SU-DHL-6 (cell line): ENCODE measurements at regions not wholly inside any gene's neighbourhood (a gene's known extent, or its start where the extent isn't known, plus 50 kb on each side); places are given as distances from the start of the nearest gene placed in this dataset.

Experiments used
- H2AFZ ChIP-seq: fragments of 200-600 bp; sonication (generic); 2 replicates; pipeline ENCODE4 v1.6.1; 2014; ENCODE audit warnings: low read depth, mild to moderate bottlenecking, moderate library complexity, mixed read lengths, antibody characterized with exemption, low read length; ENCODE audit not compliant: severe bottlenecking
- H3F3A ChIP-seq: fragments of 200-600 bp; shearing (Covaris generic); 2 replicates; pipeline ENCODE4 v1.6.0; 2016; ENCODE audit warnings: antibody characterized with exemption, mild to moderate bottlenecking; ENCODE audit not compliant: insufficient read depth
- H3K27ac ChIP-seq: fragments of 200-600 bp; sonication (generic); 2 replicates; pipeline ENCODE4 v1.5.1; 2016; ENCODE audit warnings: low read depth, mild to moderate bottlenecking, low read length, moderate library complexity, mixed read lengths
- H3K27me3 ChIP-seq: fragments of 200-600 bp; sonication (generic), shearing (Covaris generic); 2 replicates; pipeline ENCODE4 v1.6.0; 2014; ENCODE audit warnings: mild to moderate bottlenecking, low read length
- H3K36me3 ChIP-seq: fragments of 200-600 bp; sonication (generic); 2 replicates; pipeline ENCODE4 v1.6.1; 2014; ENCODE audit warnings: mild to moderate bottlenecking, low read length, mixed read lengths
- H3K4me2 ChIP-seq: fragments of 300-600, 200-600 bp; shearing (Covaris generic), sonication (generic); 2 replicates; pipeline ENCODE4 v1.6.0; 2014; ENCODE audit warnings: low read length, low read depth, mild to moderate bottlenecking; ENCODE audit not compliant: poor library complexity, severe bottlenecking
- H3K4me3 ChIP-seq: fragments of 200-600 bp; sonication (generic); 2 replicates; pipeline ENCODE4 v1.5.1; 2014; ENCODE audit warnings: antibody characterized with exemption, low read length, mild to moderate bottlenecking, mixed read lengths; ENCODE audit not compliant: insufficient read depth, poor library complexity, severe bottlenecking
- H3K79me2 ChIP-seq: fragments of 200-600 bp; sonication (generic); 2 replicates; pipeline ENCODE4 v1.6.1; 2014; ENCODE audit warnings: mild to moderate bottlenecking, low read length, moderate library complexity; ENCODE audit not compliant: insufficient read depth
- H3K9ac ChIP-seq: fragments of 200-600 bp; sonication (generic); 2 replicates; pipeline ENCODE4 v1.7.0; 2014; ENCODE audit warnings: mild to moderate bottlenecking, low read length
- H3K9me2 ChIP-seq: fragments of 200-600 bp; sonication (generic); replicated peaks from 2 replicates; pipeline ENCODE4 v1.6.1; 2014; ENCODE audit warnings: low read length; ENCODE audit not compliant: insufficient read depth
- H3K9me3 ChIP-seq: fragments of 200-600 bp; sonication (generic); 2 replicates; pipeline ENCODE4 v1.6.1; 2014; ENCODE audit warnings: low read length, mixed read lengths; ENCODE audit not compliant: insufficient read depth
- H4K20me1 ChIP-seq: fragments of 200-600 bp; sonication (generic); 2 replicates; pipeline ENCODE4 v1.6.1; 2014; ENCODE audit warnings: low read depth, mild to moderate bottlenecking, antibody characterized with exemption, low read length, moderate library complexity, mixed read lengths
- EZH2phosphoT487 ChIP-seq: fragments of 200-600 bp; sonication (generic), shearing (Covaris generic); conservative IDR thresholded peaks from 2 replicates; pipeline ENCODE4 v1.6.1; 2018; ENCODE audit warnings: mild to moderate bottlenecking, antibody characterized with exemption, low read length, moderate library complexity, mixed read lengths
- TF ChIP-seq, protein P1 (sequence below): fragments of 200-600 bp; sonication (generic); IDR thresholded peaks from one replicate; pipeline ENCODE4 v1.5.1; 2017; ENCODE audit warnings: antibody characterized with exemption, mild to moderate bottlenecking, low read length, moderate library complexity; ENCODE audit not compliant: insufficient read depth, poor library complexity, severe bottlenecking

DNA sequence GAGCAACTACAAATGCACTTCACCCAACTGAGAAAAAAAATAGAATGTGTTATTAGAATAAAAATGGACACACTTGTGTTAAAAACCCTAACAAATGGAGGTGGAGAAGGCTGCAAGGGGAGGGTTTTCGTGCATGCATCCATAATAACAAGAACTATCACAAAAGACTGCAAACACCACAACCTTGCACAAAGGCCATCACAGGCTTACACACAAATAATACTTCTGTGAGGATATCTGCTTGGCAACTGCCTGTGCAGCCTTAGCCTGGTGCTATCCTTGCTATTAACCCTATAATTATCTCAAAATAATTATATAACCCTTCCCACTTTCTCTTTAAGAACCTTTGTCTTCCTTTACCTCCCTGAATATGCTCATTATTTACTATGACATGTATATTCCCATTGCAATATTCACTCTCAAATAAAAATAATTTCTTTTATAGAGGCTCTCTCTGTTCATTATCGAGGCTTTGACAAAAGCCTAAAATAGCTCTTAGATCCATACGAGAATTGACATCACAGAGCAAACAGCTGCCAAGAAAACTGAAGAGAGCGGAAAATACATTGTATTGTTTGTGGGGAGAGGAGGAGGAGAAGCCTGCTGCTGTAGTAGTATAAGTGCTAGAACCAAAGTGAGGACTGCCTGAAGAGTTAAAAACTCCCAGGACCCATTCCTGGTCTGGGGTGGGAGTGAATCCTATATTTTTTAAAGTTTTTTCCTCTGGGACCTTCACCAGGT, 1768.7 kb downstream of the BRINP3 start:
- no peak for TF ChIP-seq EZH2phosphoT487
- TF ChIP-seq, protein P1, sequence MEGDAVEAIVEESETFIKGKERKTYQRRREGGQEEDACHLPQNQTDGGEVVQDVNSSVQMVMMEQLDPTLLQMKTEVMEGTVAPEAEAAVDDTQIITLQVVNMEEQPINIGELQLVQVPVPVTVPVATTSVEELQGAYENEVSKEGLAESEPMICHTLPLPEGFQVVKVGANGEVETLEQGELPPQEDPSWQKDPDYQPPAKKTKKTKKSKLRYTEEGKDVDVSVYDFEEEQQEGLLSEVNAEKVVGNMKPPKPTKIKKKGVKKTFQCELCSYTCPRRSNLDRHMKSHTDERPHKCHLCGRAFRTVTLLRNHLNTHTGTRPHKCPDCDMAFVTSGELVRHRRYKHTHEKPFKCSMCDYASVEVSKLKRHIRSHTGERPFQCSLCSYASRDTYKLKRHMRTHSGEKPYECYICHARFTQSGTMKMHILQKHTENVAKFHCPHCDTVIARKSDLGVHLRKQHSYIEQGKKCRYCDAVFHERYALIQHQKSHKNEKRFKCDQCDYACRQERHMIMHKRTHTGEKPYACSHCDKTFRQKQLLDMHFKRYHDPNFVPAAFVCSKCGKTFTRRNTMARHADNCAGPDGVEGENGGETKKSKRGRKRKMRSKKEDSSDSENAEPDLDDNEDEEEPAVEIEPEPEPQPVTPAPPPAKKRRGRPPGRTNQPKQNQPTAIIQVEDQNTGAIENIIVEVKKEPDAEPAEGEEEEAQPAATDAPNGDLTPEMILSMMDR, result no peak
- Histone ChIP-seq H3K4me2 (no peak overlapping the region), H3K27ac (no peak overlapping the region), H4K20me1 (no peaks in the 10 kb centered on the region), H3K79me2 (no peaks in the 10 kb centered on the region), H3K9me3 (no peaks in the 10 kb centered on the region), H3K9ac (no peak overlapping the region), H3F3A (no peaks in the 10 kb centered on the region), H2AFZ (no peak overlapping the region), H3K36me3 (no peaks in the 10 kb centered on the region), H3K9me2 (no peaks in the 10 kb centered on the region), H3K4me3 (no peak overlapping the region), H3K27me3 (no peaks in the 10 kb centered on the region)

GRCh38 chr1:188715566-188715965, 1762.1 kb downstream of the BRINP3 start:
- H3F3A ChIP-seq, result no peaks in the 10 kb centered on the region
- H3K27ac ChIP-seq, result no peak overlapping the region
- H2AFZ ChIP-seq, result no peak overlapping the region
- no peaks in the 10 kb centered on the region for H3K9me3 ChIP-seq
- H3K9ac ChIP-seq, result no peak overlapping the region
- TF ChIP-seq, protein P1, result no peak
- no peak for TF ChIP-seq EZH2phosphoT487
- H3K36me3 ChIP-seq, result no peaks in the 10 kb centered on the region
- no peaks in the 10 kb centered on the region for H3K79me2 ChIP-seq
- no peak overlapping the region for H3K4me3 ChIP-seq
- no peaks in the 10 kb centered on the region for H4K20me1 ChIP-seq
- no peaks in the 10 kb centered on the region for H3K9me2 ChIP-seq
- H3K4me2 ChIP-seq, result no peak overlapping the region
- no peaks in the 10 kb centered on the region for H3K27me3 ChIP-seq

DNA sequence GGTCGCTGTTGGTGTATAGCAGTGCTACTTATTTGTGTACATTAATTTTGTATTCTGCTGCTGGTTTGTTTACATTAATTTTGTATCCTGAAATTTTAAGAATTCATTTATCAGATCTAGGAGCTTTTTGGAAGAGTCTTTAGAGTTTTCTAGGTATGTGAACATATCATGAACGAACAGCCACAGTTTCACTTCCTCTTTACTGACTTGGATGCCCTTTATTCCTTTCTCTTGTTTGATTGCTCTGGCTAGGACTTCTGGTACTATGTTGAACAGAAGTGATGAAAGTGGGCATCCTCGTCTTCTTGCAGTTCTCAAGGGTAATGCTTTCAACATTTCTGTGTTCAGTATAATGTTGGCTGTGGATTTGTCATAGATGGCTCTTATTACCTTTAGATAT, 1757.9 kb downstream of the BRINP3 start:
- H3K9me3 ChIP-seq, result no peaks in the 10 kb centered on the region
- H3K27ac ChIP-seq, result no peak overlapping the region
- H3K9ac ChIP-seq, result no peak overlapping the region
- H3K79me2 ChIP-seq, result no peaks in the 10 kb centered on the region
- no peaks in the 10 kb centered on the region for H3K36me3 ChIP-seq
- no peaks in the 10 kb centered on the region for H3K9me2 ChIP-seq
- H3K27me3 ChIP-seq, result no peaks in the 10 kb centered on the region
- no peak overlapping the region for H3K4me2 ChIP-seq
- no peak overlapping the region for H2AFZ ChIP-seq
- no peak for TF ChIP-seq EZH2phosphoT487
- TF ChIP-seq, protein P1, result no peak
- no peak overlapping the region for H3K4me3 ChIP-seq
- H3F3A ChIP-seq, result no peaks in the 10 kb centered on the region
- H4K20me1 ChIP-seq, result no peaks in the 10 kb centered on the region
